ENCODE measurements at regions not wholly inside any gene's neighbourhood (a gene's known extent, or its start where the extent isn't known, plus 50 kb on each side); places are given as distances from the start of the nearest gene placed in this dataset.

DNA sequence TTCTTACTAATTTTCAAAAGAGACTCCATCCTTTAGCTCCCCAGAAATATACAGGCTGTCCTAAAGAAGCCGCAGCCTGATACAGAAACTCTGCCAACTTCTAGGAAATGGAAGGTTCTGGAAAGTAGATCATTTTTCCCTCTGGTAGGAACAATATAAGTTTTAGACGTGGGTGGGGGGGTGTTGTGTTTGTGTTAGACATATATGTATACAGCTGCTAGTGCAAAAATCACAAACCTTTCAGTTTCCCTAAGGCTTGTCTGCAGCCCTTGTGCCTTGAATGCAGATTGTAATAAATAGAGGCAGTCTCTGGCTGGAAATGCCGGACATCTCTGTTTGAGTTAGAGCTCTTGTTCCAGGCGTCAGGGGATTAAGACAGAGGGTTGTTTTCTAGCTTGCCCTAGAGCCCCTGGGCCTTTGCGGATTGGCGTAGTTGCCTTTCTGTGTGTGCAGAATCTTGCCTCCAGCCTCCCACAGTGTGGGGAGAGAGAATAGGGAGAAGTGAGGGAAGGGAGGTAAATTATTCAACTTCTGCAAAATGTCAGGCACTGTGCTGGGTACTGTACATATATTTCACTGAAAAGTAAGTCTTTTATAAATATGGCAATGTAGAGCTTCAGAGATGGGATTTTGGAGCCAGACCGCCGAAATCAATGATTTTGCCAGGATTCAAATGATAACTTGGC is 269.7 kb downstream of the PRL start:
- CTCF ChIA-PET = no interaction called here
- POLR2A ChIA-PET = no interaction called here
- no peak for DNase-seq
- no peak overlapping the region for H3K4me3 Mint-ChIP-seq
- no peak overlapping the region for H3K27ac Mint-ChIP-seq
- peaks cover 2% of the 10 kb centered on the region for H3K27me3 Mint-ChIP-seq
- no peaks in the 10 kb centered on the region for H3K36me3 Mint-ChIP-seq
- intact Hi-C loops (cut with micrococcal nuclease) = no loop called here
- H3K9me3 Mint-ChIP-seq = no peaks in the 10 kb centered on the region
- no peaks in the 10 kb centered on the region for H3K4me1 Mint-ChIP-seq (ENCODE audit: low read depth)

DNA sequence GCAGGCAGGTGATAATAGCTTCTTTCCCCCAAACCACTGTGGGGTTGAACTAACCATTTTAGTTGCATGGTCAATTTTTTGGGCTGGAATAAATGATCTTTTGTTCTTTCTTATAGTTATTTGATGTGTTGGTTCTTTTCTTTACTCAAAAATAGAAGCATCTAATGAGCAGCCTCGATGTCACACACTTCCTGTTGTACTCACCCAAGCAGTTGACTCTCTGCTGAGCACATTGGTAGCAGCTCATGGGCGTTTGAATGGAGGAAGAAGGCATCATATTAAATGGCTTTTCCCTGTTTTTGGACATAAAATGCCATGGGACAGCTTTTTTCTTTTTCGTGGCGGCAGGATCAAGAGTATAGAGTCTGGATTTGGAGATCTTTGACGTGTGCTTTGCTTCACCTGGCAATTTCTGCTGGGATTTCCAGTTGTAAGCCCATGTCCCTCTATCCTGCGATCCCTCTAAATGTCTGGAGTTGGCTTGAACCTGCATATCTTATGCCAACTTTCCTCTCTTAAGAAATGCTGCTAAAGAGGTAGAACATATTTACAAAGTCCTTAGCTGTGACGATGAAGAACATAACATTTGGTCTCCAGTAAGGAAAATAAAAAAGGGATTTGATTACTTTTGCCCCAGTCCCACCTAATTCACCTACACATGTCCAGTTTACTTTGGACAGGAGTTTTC is 268.3 kb downstream of the PRL start:
- H3K27me3 Mint-ChIP-seq = peaks cover 2% of the 10 kb centered on the region
- ChIA-PET POLR2A (no interaction called here), CTCF (no interaction called here)
- no peak overlapping the region for H3K4me3 Mint-ChIP-seq
- H3K4me1 Mint-ChIP-seq (ENCODE audit: low read depth) = no peaks in the 10 kb centered on the region
- no peak overlapping the region for H3K27ac Mint-ChIP-seq
- no peaks in the 10 kb centered on the region for H3K36me3 Mint-ChIP-seq
- H3K9me3 Mint-ChIP-seq = no peaks in the 10 kb centered on the region
- intact Hi-C loops (cut with micrococcal nuclease) = no loop called here
- no peak for DNase-seq

DNA sequence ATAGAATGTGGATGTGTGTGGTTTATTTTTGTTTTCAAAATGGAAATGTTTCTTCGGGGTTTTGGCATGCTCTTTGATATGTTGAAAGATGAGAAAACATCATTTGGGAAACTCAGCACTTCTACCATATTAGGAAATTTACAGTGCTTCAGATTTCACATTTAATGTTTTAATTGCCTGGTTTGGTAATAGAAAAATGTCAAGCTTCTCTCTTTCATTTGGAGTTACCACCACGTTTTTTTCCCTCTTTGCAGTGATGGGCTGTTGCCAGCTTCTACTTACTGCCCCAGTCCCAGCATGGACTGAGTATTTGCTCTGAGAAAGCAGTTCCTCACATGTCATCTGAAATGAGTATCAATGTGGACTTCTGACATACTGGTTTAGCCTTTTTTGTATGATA is 267.7 kb downstream of the PRL start:
- Mint-ChIP-seq H3K36me3 (no peaks in the 10 kb centered on the region), H3K27me3 (peaks cover 2% of the 10 kb centered on the region), H3K4me1 (ENCODE audit: low read depth) (no peaks in the 10 kb centered on the region), H3K4me3 (no peak overlapping the region), H3K9me3 (no peaks in the 10 kb centered on the region), H3K27ac (no peak overlapping the region)
- intact Hi-C loops (cut with micrococcal nuclease) = no loop called here
- ChIA-PET CTCF (no interaction called here), POLR2A (no interaction called here)
- DNase-seq = no peak

DNA sequence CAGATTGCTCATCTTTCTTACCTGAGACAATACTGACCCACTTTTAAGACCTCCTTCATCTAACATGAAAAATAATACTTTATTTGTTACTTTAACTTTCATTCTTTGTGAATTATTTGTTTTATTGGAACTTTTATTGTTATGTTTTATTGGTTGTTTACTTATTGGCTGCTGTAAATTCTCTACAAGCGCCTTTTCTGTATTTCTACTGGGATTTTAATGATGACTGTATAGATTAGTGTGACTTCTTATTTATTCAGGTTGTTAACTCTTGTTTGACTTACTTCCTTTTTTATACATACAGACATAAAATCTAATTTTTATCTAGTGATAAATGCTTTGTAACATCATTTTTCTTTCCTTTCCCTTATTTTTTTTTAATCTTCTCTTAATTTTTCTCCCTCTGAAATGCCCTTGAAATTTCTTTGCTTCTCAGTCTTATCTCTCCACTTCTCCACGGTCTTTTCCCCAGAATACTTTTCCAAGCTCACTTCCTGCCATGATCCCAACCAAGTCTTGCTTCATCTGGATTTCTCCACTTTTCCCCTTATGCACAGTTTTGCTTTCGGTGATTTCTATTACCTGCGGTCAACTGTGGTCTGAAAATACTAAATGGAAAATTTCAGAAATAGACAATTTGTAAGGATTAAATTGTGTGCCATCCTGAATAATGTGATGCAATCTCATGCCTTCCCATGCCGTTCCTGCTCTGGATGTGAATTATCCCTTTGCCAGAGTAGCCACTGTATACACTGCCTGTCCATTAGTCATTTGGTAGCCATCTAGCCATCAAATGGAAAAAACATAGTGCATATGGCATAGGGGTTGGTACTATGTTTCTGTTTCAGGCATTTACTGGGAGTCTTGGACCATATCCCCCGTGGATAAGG is 265.9 kb downstream of the PRL start:
- ChIA-PET CTCF (no interaction called here), POLR2A (no interaction called here)
- Mint-ChIP-seq H3K4me1 (ENCODE audit: low read depth) (no peaks in the 10 kb centered on the region), H3K27me3 (peaks cover 2% of the 10 kb centered on the region), H3K4me3 (no peak overlapping the region), H3K27ac (no peak overlapping the region), H3K36me3 (no peaks in the 10 kb centered on the region), H3K9me3 (no peaks in the 10 kb centered on the region)
- DNase-seq = no peak
- intact Hi-C loops (cut with micrococcal nuclease) = no loop called here

DNA sequence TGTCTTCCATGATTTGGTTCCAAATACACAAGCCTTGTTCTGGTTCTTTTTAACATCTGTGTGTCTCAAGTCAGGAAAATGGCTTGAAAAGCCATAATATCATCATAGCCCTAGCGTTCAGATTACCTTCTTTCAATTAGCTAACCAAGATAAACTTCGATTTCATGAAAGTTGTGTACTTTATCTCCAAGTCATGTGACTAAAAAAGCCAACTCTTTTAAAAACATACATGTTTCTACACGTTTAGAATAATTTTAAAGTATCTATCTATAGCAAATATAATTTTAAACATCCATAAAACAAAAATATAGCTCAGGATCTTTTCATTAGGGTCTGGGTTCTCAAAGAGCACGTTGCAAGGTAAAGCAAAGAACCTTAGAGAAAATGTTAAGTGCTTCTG is 261.1 kb downstream of the PRL start:
- H3K9me3 Mint-ChIP-seq = peaks cover 8% of the 10 kb centered on the region
- DNase-seq = no peak
- POLR2A ChIA-PET = no interaction called here
- no peak overlapping the region for H3K27ac Mint-ChIP-seq
- no peaks in the 10 kb centered on the region for H3K4me1 Mint-ChIP-seq (ENCODE audit: low read depth)
- CTCF ChIA-PET = no interaction called here
- no peaks in the 10 kb centered on the region for H3K36me3 Mint-ChIP-seq
- H3K4me3 Mint-ChIP-seq = no peak overlapping the region
- no peaks in the 10 kb centered on the region for H3K27me3 Mint-ChIP-seq
- intact Hi-C loops (cut with micrococcal nuclease) = no loop called here

DNA sequence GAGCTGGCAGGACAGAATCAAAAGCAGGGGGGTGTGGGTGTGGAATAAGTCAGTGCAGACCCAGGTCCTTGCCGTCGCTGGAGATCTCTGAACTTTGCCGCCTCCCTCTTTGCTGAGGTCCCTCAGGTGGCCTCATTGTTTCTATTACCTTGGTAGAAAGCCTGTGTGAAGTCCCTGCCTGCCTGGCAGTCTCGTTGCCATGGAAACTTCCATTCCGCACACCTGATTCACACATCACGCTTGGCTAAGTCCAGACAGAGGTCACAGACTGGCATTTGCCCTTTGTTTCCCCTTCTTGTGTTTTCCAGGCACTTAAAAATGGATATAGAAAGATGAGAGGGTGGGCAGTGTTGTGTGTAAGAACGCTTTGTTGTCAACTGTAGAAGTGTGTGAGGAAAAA is 260.6 kb downstream of the PRL start:
- intact Hi-C loops (cut with micrococcal nuclease) = no loop called here
- no peak overlapping the region for H3K4me3 Mint-ChIP-seq
- H3K9me3 Mint-ChIP-seq = peaks cover 8% of the 10 kb centered on the region
- ChIA-PET POLR2A (no interaction called here), CTCF (no interaction called here)
- H3K27me3 Mint-ChIP-seq = no peaks in the 10 kb centered on the region
- H3K27ac Mint-ChIP-seq = no peak overlapping the region
- DNase-seq = no peak
- H3K36me3 Mint-ChIP-seq = no peaks in the 10 kb centered on the region
- no peaks in the 10 kb centered on the region for H3K4me1 Mint-ChIP-seq (ENCODE audit: low read depth)

DNA sequence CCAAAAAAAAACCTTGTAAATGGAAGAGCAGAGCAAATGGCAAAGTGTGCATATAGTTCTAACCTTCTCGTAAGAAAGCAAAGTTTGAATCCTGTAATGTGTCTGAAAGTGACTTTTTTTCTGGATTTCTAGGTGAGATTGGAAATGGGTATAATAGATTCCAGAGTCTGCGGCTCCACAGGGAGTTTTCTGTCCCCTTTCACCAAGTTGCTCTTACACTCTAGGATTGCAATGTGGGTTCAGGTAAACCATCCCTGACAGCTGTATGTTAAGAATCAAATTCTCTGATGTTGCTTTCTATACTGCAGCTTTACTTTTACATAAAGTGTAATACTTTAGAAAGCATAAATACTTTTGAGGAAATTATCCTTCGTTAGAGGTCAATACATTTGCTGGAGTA is 260.1 kb downstream of the PRL start:
- intact Hi-C loops (cut with micrococcal nuclease) = no loop called here
- H3K27ac Mint-ChIP-seq = no peak overlapping the region
- H3K36me3 Mint-ChIP-seq = no peaks in the 10 kb centered on the region
- no peak overlapping the region for H3K4me3 Mint-ChIP-seq
- DNase-seq = no peak
- POLR2A ChIA-PET = no interaction called here
- CTCF ChIA-PET = no interaction called here
- H3K4me1 Mint-ChIP-seq (ENCODE audit: low read depth) = no peaks in the 10 kb centered on the region
- no peaks in the 10 kb centered on the region for H3K27me3 Mint-ChIP-seq
- peaks cover 8% of the 10 kb centered on the region for H3K9me3 Mint-ChIP-seq

DNA sequence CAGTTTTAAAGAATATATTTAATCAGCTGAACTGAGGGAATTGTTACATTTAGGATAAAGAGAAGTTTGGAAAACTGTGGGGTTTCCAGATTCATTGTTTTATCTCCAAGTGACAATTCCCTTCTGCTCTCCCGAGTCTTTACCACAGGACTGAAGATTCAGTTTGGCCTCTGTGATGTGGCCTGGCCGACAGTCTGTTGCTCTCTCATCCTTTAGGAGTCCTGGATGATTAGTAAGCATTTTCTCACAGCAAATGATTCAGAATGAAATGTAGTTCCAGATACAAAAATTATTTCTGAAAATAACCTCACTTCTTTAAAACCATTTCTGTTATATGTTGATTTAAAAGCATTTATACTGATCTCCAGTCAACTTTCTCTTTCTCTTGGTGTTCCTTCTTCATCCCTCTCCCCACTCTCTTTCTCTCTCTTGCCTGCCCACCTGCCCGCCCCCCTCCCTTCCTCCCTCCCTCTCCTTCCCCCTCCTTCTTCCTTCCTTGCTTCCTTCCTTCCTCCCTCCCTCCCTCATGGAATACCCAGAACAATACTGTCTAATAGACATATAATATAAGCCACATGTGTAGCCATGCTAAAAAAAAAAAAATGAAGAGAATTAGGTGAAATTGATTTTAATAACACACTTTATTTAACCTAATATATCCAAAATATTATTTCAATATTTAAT is 254.9 kb downstream of the PRL start:
- POLR2A ChIA-PET = no interaction called here
- H3K4me1 Mint-ChIP-seq (ENCODE audit: low read depth) = no peaks in the 10 kb centered on the region
- H3K27me3 Mint-ChIP-seq = no peaks in the 10 kb centered on the region
- no peak for DNase-seq
- H3K27ac Mint-ChIP-seq = no peak overlapping the region
- no peaks in the 10 kb centered on the region for H3K36me3 Mint-ChIP-seq
- H3K9me3 Mint-ChIP-seq = peaks cover 8% of the 10 kb centered on the region
- no peak overlapping the region for H3K4me3 Mint-ChIP-seq
- CTCF ChIA-PET = no interaction called here
- intact Hi-C loops (cut with micrococcal nuclease) = no loop called here

DNA sequence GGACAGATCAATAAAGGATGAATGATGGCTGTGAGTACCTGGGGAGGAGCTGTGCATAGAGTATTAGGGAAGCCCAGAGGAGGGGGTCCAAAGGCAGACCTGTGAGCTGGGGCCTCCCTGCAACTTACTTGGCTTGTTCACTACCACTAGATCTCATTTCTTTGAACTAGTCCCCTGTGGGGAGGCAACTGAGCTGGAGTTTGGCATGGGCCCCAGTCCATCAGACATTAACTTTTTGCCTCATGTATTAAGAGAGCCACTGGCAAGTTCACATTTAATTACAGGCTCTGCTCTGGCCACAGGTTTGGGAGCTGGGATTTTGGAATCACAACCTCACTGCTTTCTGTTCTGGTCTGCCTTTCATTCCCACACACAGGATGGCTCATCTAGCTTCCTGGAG is 254.1 kb downstream of the PRL start:
- POLR2A ChIA-PET = no interaction called here
- Mint-ChIP-seq H3K4me1 (ENCODE audit: low read depth) (no peaks in the 10 kb centered on the region), H3K27me3 (no peaks in the 10 kb centered on the region), H3K4me3 (no peak overlapping the region), H3K36me3 (no peaks in the 10 kb centered on the region), H3K27ac (no peak overlapping the region), H3K9me3 (peaks cover 8% of the 10 kb centered on the region)
- DNase-seq = no peak
- intact Hi-C loops (cut with micrococcal nuclease) = no loop called here
- CTCF ChIA-PET = no interaction called here

DNA sequence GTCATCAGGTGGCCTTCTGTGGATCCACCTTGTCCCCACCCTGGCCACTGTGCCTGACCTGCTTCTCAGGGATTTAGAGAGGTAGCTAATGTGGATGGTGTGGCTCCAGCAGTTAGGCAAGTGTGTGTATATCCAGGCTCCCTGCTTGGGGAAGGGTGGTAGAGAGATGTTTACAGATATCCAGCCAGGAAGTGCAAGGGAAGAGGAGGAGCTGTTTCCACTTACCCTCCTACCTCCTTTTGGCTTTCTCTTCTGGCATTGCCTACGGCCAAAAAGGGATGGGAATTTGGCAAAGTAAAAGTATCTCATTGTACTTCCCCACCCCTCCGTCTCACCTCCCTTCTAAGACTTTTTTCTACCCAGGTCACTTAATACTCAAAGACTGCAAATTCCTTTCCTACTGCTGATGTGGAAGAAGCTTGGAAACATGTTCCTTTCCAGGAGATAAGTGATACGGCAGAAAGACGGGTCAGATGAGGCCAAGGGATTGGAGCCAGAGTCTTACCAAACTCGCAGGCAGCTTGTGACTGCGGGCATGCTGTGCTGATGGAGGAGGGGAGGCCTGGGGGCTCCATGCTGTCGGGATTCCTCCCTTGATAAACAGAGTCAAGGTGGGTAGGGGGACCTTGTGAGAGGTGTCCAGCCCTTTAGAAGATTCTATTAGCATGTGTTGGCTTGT is 253.4 kb downstream of the PRL start:
- Mint-ChIP-seq H3K4me1 (ENCODE audit: low read depth) (no peaks in the 10 kb centered on the region), H3K36me3 (no peaks in the 10 kb centered on the region), H3K4me3 (no peak overlapping the region), H3K27me3 (no peaks in the 10 kb centered on the region), H3K9me3 (peaks cover 8% of the 10 kb centered on the region), H3K27ac (no peak overlapping the region)
- no peak for DNase-seq
- POLR2A ChIA-PET = no interaction called here
- CTCF ChIA-PET = no interaction called here
- intact Hi-C loops (cut with micrococcal nuclease) = no loop called here

DNA sequence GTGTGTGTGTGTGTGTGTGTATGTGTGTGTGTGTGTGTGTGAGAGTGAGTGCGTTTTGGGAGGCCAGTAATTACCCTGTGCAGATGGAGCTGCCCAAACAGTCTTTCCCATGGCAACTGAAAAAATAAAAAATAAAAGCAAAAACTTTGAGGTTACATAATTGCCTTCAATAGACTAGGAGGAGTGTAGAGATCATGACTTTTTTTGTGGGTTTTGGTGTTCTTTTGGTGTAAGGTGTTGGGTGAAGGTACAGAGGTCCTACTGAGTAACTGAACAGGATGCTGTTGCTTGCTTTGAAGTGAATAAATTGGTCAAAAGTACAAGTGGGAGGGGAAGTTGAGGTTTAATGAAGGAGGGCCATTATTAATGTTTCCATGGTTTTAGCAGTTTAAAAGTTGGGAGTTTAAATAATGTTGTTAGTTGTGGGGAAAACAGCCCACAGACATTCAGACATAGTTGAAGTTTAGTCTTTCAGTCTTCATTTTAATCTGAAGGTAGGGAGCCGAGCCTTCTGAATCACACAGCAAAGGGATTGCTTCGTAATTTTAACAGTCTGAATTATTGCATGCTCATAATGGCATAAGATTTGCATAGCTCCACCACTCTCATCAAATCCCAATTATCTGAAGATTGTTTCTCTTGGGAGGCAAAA is 251.4 kb downstream of the PRL start:
- Mint-ChIP-seq H3K27me3 (no peaks in the 10 kb centered on the region), H3K9me3 (peaks cover 2% of the 10 kb centered on the region), H3K4me1 (ENCODE audit: low read depth) (no peaks in the 10 kb centered on the region), H3K27ac (no peak overlapping the region), H3K36me3 (no peaks in the 10 kb centered on the region), H3K4me3 (no peak overlapping the region)
- ChIA-PET CTCF (no interaction called here), POLR2A (no interaction called here)
- no peak for DNase-seq
- intact Hi-C loops (cut with micrococcal nuclease) = no loop called here

DNA sequence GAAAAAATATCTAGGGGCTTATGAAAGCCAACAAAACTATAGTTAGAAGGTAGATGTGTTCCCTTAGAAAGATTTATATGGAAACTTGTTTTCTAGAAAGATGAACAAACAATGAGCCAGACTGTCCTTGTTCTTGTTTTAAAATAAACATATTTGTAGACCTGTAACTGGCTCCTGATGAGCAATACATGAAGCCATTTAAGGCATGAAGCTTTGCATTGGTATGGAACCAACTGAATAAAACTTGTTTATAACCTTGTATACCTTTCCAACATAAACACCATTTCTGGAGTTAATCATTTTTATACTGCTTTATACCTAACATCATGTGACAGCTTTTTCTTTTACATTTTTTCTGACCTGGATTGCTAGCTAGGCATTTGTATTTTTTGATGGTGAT is 247.8 kb downstream of the PRL start:
- Mint-ChIP-seq H3K4me1 (ENCODE audit: low read depth) (no peaks in the 10 kb centered on the region), H3K27me3 (no peaks in the 10 kb centered on the region), H3K9me3 (no peaks in the 10 kb centered on the region), H3K4me3 (no peak overlapping the region), H3K36me3 (no peaks in the 10 kb centered on the region), H3K27ac (no peak overlapping the region)
- ChIA-PET CTCF (no interaction called here), POLR2A (no interaction called here)
- no peak for DNase-seq
- intact Hi-C loops (cut with micrococcal nuclease) = no loop called here
